ENCODE measurements at regions not wholly inside any gene's neighbourhood (a gene's known extent, or its start where the extent isn't known, plus 50 kb on each side); places are given as distances from the start of the nearest gene placed in this dataset.

DNA sequence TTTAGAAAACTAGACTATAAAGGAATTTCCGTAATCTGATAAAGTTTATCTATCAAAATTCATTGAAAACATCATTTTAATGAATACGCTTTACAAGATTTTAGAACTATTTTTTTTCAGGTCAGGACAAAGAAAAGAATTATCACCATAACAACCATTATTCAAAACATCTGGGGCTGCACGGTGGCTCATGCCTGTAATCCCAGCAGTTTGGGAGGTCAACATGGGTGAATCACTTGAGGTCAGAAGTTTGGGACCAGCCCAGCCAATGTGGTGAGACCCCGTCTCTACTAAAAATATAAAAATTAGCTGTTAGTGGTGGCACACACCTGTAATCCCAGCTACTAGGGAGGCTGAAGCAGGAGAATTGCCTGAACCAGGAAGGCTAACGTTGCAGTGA lies 260.4 kb downstream of the WNT5A start:
- H3K27ac ChIP-seq (ENCODE audit: low read length): no peak overlapping the region
- Mint-ChIP-seq H3K27me3 (ENCODE audit: low read depth in 2 of 2) (no peaks in the 10 kb centered on the region), H3K4me1 (no peaks in the 10 kb centered on the region), H3K27ac (no peak overlapping the region), H3K9me3 (peaks cover 6% of the 10 kb centered on the region in 2 donors), H3K36me3 (no peaks in the 10 kb centered on the region), H3K4me3 (no peak overlapping the region)
- ATAC-seq (no peak), DNase-seq (no peak)
- TF ChIP-seq CTCF (IDR thresholded peaks at IDR 0.05): no peak
- H3K27me3 ChIP-seq (ENCODE audit: control insufficient read depth, insufficient read depth, low read length): no peaks in the 10 kb centered on the region
- H3K4me1 ChIP-seq (ENCODE audit: control insufficient read depth, insufficient read depth, low read length): no peaks in the 10 kb centered on the region
- no peaks in the 10 kb centered on the region for H3K9me3 ChIP-seq (ENCODE audit: control insufficient read depth, insufficient read depth, low read length)
- WGBS (ENCODE audit: insufficient coverage): 94% methylated on average over 5 of the region's 5 CpGs
- intact Hi-C loops (cut with micrococcal nuclease): no loop called here
- no peaks in the 10 kb centered on the region for H3K36me3 ChIP-seq (ENCODE audit: control insufficient read depth, insufficient read depth, low read length)
- H3K4me3 ChIP-seq (ENCODE audit: low read length): no peak overlapping the region

DNA sequence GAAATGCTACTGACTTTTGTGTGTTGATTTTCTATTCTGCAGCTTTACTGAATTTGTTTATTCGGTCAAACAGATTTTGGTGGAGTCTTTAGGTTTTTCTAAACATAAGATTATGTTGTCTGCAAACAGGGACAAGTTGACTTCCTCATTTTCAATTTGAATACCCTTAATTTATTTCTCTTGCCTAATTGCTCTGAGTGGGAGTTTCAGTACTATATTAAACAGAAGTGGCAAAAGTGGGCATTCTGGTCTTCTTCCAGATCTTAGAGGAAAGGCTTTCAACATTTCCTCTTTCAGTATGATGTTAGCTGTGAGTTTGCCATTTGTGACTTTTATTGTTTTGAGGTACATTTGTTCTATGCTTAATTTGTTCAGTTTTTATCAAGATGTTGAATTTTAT lies 268.5 kb downstream of the WNT5A start:
- TF ChIP-seq CTCF (IDR thresholded peaks at IDR 0.05): no peak
- no peak for DNase-seq
- WGBS (ENCODE audit: insufficient coverage): no CpG with 5 or more reads among the region's 1 CpG
- intact Hi-C loops (cut with micrococcal nuclease): no loop called here
- H3K4me1 Mint-ChIP-seq: no peaks in the 10 kb centered on the region
- Histone ChIP-seq H3K4me3 (ENCODE audit: low read length) (no peak overlapping the region), H3K27me3 (ENCODE audit: control insufficient read depth, insufficient read depth, low read length) (no peaks in the 10 kb centered on the region), H3K27ac (ENCODE audit: low read length) (no peak overlapping the region), H3K4me1 (ENCODE audit: control insufficient read depth, insufficient read depth, low read length) (no peaks in the 10 kb centered on the region), H3K36me3 (ENCODE audit: control insufficient read depth, insufficient read depth, low read length) (no peaks in the 10 kb centered on the region), H3K9me3 (ENCODE audit: control insufficient read depth, insufficient read depth, low read length) (no peaks in the 10 kb centered on the region)
- H3K36me3 Mint-ChIP-seq: peaks cover 11% of the 10 kb centered on the region
- no peak overlapping the region for H3K27ac Mint-ChIP-seq
- no peak for ATAC-seq
- H3K4me3 Mint-ChIP-seq: no peak overlapping the region
- no peaks in the 10 kb centered on the region for H3K27me3 Mint-ChIP-seq (ENCODE audit: low read depth in 2 of 2)
- H3K9me3 Mint-ChIP-seq: peaks cover 15% of the 10 kb centered on the region in 2 donors

DNA sequence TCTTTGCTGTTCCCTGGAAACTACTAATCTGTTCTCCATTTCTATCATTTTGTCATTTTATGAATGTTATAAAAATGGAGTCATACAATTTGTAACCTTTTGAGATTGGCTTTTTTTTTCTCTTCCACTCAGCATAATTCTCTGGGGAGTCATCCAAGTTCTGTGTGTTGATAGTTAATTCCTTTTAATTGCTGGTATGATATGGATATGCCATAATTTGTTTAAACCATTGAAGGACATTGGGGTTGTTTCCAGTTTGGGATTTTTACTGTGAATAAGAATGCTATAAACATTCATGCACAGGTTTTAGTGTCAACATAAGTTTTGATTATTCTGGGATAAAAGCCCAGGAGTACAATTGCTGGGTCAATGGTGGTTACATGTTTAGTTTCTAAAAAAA lies 279.4 kb downstream of the WNT5A start:
- Histone ChIP-seq H3K4me1 (ENCODE audit: control insufficient read depth, insufficient read depth, low read length) (no peaks in the 10 kb centered on the region), H3K27ac (ENCODE audit: low read length) (no peak overlapping the region), H3K36me3 (ENCODE audit: control insufficient read depth, insufficient read depth, low read length) (no peaks in the 10 kb centered on the region), H3K27me3 (ENCODE audit: control insufficient read depth, insufficient read depth, low read length) (no peaks in the 10 kb centered on the region), H3K9me3 (ENCODE audit: control insufficient read depth, insufficient read depth, low read length) (no peaks in the 10 kb centered on the region), H3K4me3 (ENCODE audit: low read length) (no peak overlapping the region)
- intact Hi-C loops (cut with micrococcal nuclease): no loop called here
- Mint-ChIP-seq H3K9me3 (peaks cover 5 to 18% of the 10 kb centered on the region in 2 donors), H3K4me1 (no peaks in the 10 kb centered on the region), H3K36me3 (no peaks in the 10 kb centered on the region), H3K27me3 (ENCODE audit: low read depth in 2 of 2) (no peaks in the 10 kb centered on the region), H3K4me3 (no peak overlapping the region), H3K27ac (no peak overlapping the region)
- no peak for DNase-seq
- TF ChIP-seq CTCF (IDR thresholded peaks at IDR 0.05): no peak
- ATAC-seq: no peak

DNA sequence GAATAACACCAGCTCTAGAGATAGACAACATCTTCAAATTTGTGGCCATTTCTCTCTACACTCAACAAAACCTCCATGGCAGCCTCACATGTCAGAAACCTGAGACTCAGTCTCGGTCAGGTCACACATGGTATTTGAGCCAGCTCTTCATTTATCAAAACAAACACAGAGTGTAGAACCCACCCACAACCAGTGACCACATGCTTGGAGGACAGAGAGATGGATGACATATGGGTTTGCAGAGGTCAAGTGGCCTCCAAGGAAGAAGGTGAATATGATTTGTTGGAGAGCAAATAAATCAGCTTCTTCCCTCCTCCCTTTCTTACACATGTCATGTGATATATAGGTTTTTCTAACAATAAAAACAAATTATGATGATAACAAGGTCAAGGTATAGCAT lies 278.1 kb upstream of the LRTM1 start:
- WGBS (ENCODE audit: insufficient coverage): 60% methylated on average over 1 of the region's 1 CpG
- H3K27ac ChIP-seq (ENCODE audit: low read length): no peak overlapping the region
- intact Hi-C loops (cut with micrococcal nuclease): no loop called here
- no peaks in the 10 kb centered on the region for H3K9me3 ChIP-seq (ENCODE audit: control insufficient read depth, insufficient read depth, low read length)
- H3K4me3 Mint-ChIP-seq: no peak overlapping the region
- H3K4me3 ChIP-seq (ENCODE audit: low read length): no peak overlapping the region
- ATAC-seq (no peak), DNase-seq (no peak)
- H3K4me1 ChIP-seq (ENCODE audit: control insufficient read depth, insufficient read depth, low read length): no peaks in the 10 kb centered on the region
- no peaks in the 10 kb centered on the region for H3K27me3 Mint-ChIP-seq (ENCODE audit: low read depth in 2 of 2)
- peaks cover 2 to 14% of the 10 kb centered on the region in 2 donors for H3K9me3 Mint-ChIP-seq
- no peaks in the 10 kb centered on the region for H3K36me3 Mint-ChIP-seq
- H3K4me1 Mint-ChIP-seq: no peaks in the 10 kb centered on the region
- TF ChIP-seq CTCF (IDR thresholded peaks at IDR 0.05): no peak
- no peaks in the 10 kb centered on the region for H3K36me3 ChIP-seq (ENCODE audit: control insufficient read depth, insufficient read depth, low read length)
- H3K27me3 ChIP-seq (ENCODE audit: control insufficient read depth, insufficient read depth, low read length): no peaks in the 10 kb centered on the region
- no peak overlapping the region for H3K27ac Mint-ChIP-seq

Measured in natural killer cell (primary cell).